ENCODE measurements at regions not wholly inside any gene's neighbourhood (a gene's known extent, or its start where the extent isn't known, plus 50 kb on each side); places are given as distances from the start of the nearest gene placed in this dataset.
A peak's percentile ranks its signal among the peaks of the same experiment; 100 is the strongest.

DNA sequence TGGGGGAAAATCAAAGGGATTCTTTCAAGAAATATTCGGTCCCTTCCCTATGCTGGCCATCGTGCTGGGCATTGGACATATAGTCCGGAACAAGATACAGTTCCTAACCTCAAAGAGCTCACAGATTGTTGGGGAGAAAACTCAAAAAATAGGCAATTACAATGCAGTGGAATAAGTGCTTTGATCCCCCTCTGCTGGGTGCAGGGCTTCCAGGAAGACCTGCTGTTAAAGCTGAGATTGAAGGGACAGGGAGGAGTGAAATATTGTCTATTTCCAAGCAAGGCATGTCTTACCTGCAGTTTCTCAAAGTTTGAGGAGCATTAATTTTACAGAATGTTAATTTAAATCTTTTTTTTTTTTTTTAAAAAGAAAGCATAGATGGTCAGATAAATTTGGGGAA is 75.1 kb upstream of the SESN3 start:
- Histone ChIP-seq H3K4me1 (peaks cover 0 to 6% (median 0%) of the 10 kb centered on the region in 3 donors), H3K9me3 (no peaks in the 10 kb centered on the region), H3K4me3 (no peak overlapping the region), H3K36me3 (no peaks in the 10 kb centered on the region), H3K27ac (no peak overlapping the region), H3K27me3 (no peaks in the 10 kb centered on the region)
- TF ChIP-seq, protein P1, sequence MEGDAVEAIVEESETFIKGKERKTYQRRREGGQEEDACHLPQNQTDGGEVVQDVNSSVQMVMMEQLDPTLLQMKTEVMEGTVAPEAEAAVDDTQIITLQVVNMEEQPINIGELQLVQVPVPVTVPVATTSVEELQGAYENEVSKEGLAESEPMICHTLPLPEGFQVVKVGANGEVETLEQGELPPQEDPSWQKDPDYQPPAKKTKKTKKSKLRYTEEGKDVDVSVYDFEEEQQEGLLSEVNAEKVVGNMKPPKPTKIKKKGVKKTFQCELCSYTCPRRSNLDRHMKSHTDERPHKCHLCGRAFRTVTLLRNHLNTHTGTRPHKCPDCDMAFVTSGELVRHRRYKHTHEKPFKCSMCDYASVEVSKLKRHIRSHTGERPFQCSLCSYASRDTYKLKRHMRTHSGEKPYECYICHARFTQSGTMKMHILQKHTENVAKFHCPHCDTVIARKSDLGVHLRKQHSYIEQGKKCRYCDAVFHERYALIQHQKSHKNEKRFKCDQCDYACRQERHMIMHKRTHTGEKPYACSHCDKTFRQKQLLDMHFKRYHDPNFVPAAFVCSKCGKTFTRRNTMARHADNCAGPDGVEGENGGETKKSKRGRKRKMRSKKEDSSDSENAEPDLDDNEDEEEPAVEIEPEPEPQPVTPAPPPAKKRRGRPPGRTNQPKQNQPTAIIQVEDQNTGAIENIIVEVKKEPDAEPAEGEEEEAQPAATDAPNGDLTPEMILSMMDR (IDR thresholded peaks at IDR 0.05), result no peak
- TF ChIP-seq POLR2AphosphoS5 (IDR thresholded peaks at IDR 0.05) (no peak), POLR2A (IDR thresholded peaks at IDR 0.05) (no peak), EP300 (IDR thresholded peaks at IDR 0.05) (no peak)
- WGBS, 2 donors (ENCODE audit: low coverage in 1 of 2), result 93 to 100% methylated on average over 3 of the region's 3 CpGs
- ATAC-seq, result no peak

DNA sequence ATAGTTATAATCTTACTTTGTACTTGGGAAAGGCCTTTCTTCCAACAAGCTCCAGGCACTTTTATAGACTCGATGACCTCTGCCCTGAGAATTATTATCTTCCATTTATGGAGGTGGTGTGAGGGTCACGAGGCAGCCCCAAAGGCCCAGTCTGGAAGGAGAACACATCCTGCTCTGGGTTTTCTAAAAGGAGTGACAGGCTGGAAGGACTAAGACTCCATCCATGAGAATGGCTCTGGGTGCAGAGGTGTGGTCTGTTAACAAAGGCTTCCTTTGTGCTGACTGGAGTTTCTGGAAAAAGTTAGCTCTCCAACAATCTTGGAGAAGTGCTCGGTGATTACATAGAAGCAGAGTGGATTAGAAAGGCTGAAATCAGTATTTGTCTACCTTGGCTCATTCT is 74.7 kb upstream of the SESN3 start:
- WGBS, 2 donors (ENCODE audit: low coverage in 1 of 2), result 75 to 78% methylated on average over 1 to 3 of the region's 3 CpGs
- no peaks in the 10 kb centered on the region for H3K36me3 ChIP-seq
- no peaks in the 10 kb centered on the region for H3K9me3 ChIP-seq
- TF ChIP-seq POLR2A (IDR thresholded peaks at IDR 0.05), result no peak
- no peak for TF ChIP-seq EP300 (IDR thresholded peaks at IDR 0.05)
- no peak for TF ChIP-seq POLR2AphosphoS5 (IDR thresholded peaks at IDR 0.05)
- TF ChIP-seq, protein P1 (IDR thresholded peaks at IDR 0.05), result no peak
- H3K4me1 ChIP-seq, result peaks cover 0 to 7% (median 0%) of the 10 kb centered on the region in 3 donors
- no peaks in the 10 kb centered on the region for H3K27me3 ChIP-seq
- ATAC-seq, result no peak
- H3K4me3 ChIP-seq, result no peak overlapping the region
- no peak overlapping the region for H3K27ac ChIP-seq

GRCh38 chr11:95304777-95305176 is 73.8 kb upstream of the SESN3 start:
- TF ChIP-seq POLR2A (IDR thresholded peaks at IDR 0.05) (no peak), EP300 (IDR thresholded peaks at IDR 0.05) (no peak)
- TF ChIP-seq, protein P1 (IDR thresholded peaks at IDR 0.05), result no peak
- WGBS, 2 donors (ENCODE audit: low coverage in 1 of 2), result no CpG with 5 or more reads among the region's 1 CpG
- Histone ChIP-seq H3K9me3 (no peaks in the 10 kb centered on the region), H3K36me3 (no peaks in the 10 kb centered on the region), H3K27me3 (no peaks in the 10 kb centered on the region), H3K4me3 (no peak overlapping the region), H3K4me1 (peaks cover 0 to 7% (median 0%) of the 10 kb centered on the region in 3 donors), H3K27ac (no peak overlapping the region)
- no peak for ATAC-seq

DNA sequence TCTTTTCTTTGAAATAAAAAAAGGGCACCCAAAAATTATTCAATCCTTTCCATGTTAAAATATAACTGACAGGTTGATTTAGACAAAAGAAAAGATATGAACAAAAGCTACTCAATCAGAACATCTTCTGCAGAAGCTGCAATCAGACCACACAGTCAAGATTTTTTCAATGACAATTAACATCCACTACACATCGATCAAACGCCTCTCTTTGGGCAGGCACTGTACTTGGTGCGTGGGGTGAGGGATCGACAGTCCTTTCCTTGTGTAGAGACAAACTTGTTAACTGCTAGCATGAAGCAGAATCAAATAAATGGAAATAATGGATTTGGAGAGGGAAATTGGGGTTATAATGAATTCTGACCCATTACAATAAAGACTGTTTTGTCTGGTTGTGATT is 71.2 kb upstream of the SESN3 start:
- TF ChIP-seq POLR2AphosphoS5 (IDR thresholded peaks at IDR 0.05) (no peak), POLR2A (IDR thresholded peaks at IDR 0.05) (no peak), EP300 (IDR thresholded peaks at IDR 0.05) (no peak)
- TF ChIP-seq, protein P1 (IDR thresholded peaks at IDR 0.05), result no peak
- H3K4me1 ChIP-seq, result peaks cover 0 to 7% (median 0%) of the 10 kb centered on the region in 3 donors
- no peaks in the 10 kb centered on the region for H3K9me3 ChIP-seq
- H3K27me3 ChIP-seq, result no peaks in the 10 kb centered on the region
- no peak overlapping the region for H3K27ac ChIP-seq
- H3K4me3 ChIP-seq, result no peak overlapping the region
- no peaks in the 10 kb centered on the region for H3K36me3 ChIP-seq
- WGBS, 2 donors (ENCODE audit: low coverage in 1 of 2), result 92% methylated on average over 4 of the region's 4 CpGs; no CpG with 5 or more reads in 1 of the 2 donors
- ATAC-seq, result no peak

- 29 to 37% methylated on average over 2 of the region's 4 CpGs for WGBS, 2 donors (ENCODE audit: low coverage in 1 of 2)
- no peaks in the 10 kb centered on the region for H3K27me3 ChIP-seq
- H3K9me3 ChIP-seq, result no peaks in the 10 kb centered on the region
- peaks cover 0 to 14% (median 0%) of the 10 kb centered on the region in 3 donors for H3K4me1 ChIP-seq
- no peak overlapping the region for H3K4me3 ChIP-seq
- H3K36me3 ChIP-seq, result no peaks in the 10 kb centered on the region
- no peak for ATAC-seq
- TF ChIP-seq POLR2A (IDR thresholded peaks at IDR 0.05) (no peak), POLR2AphosphoS5 (IDR thresholded peaks at IDR 0.05) (peak; percentile 69)
- H3K27ac ChIP-seq, result no peak overlapping the region
Measured at GRCh38 chr11:95301474-95301873, 70.5 kb upstream of the SESN3 start.
